ENCODE measurements at regions not wholly inside any gene's neighbourhood (a gene's known extent, or its start where the extent isn't known, plus 50 kb on each side); places are given as distances from the start of the nearest gene placed in this dataset.

GRCh38 chr1:207240325-207241101 lies 81.0 kb upstream of the CD55 start:
- no peak for TF ChIP-seq CTCF (IDR thresholded peaks at IDR 0.05)
- no peaks in the 10 kb centered on the region for H3K4me1 ChIP-seq
- no peak for DNase-seq
- H3K36me3 ChIP-seq, result no peaks in the 10 kb centered on the region
- H3K27ac ChIP-seq, result no peak overlapping the region
- no peaks in the 10 kb centered on the region for H3K27me3 ChIP-seq
- H3K4me3 ChIP-seq, result no peak overlapping the region
- no peaks in the 10 kb centered on the region for H3K9me3 ChIP-seq
- intact Hi-C loops (cut with DNase I; ENCODE audit: low total_unique reads), result no loop called here

- no peaks in the 10 kb centered on the region for H3K36me3 ChIP-seq
- H3K4me3 ChIP-seq, result no peak overlapping the region
- DNase-seq, result no peak
- intact Hi-C loops (cut with DNase I; ENCODE audit: low total_unique reads), result no loop called here
- H3K27me3 ChIP-seq, result no peaks in the 10 kb centered on the region
- TF ChIP-seq CTCF (IDR thresholded peaks at IDR 0.05), result no peak
- H3K4me1 ChIP-seq, result no peaks in the 10 kb centered on the region
- no peaks in the 10 kb centered on the region for H3K9me3 ChIP-seq
- no peak overlapping the region for H3K27ac ChIP-seq
Measured at GRCh38 chr1:207241164-207241934, 80.1 kb upstream of the CD55 start.

- Histone ChIP-seq H3K4me1 (no peaks in the 10 kb centered on the region), H3K27ac (no peak overlapping the region), H3K27me3 (no peaks in the 10 kb centered on the region), H3K4me3 (no peak overlapping the region), H3K9me3 (no peaks in the 10 kb centered on the region), H3K36me3 (no peaks in the 10 kb centered on the region)
- no peak for TF ChIP-seq CTCF (IDR thresholded peaks at IDR 0.05)
- intact Hi-C loops (cut with DNase I; ENCODE audit: low total_unique reads), result no loop called here
- DNase-seq, result no peak
Measured at GRCh38 chr1:207243442-207244408, 77.8 kb upstream of the CD55 start.

- H3K4me3 ChIP-seq, result no peak overlapping the region
- no peak for DNase-seq
- intact Hi-C loops (cut with DNase I; ENCODE audit: low total_unique reads), result no loop called here
- no peak overlapping the region for H3K27ac ChIP-seq
- TF ChIP-seq CTCF (IDR thresholded peaks at IDR 0.05), result no peak
- no peaks in the 10 kb centered on the region for H3K4me1 ChIP-seq
- no peaks in the 10 kb centered on the region for H3K27me3 ChIP-seq
- H3K36me3 ChIP-seq, result no peaks in the 10 kb centered on the region
- no peaks in the 10 kb centered on the region for H3K9me3 ChIP-seq
Measured at GRCh38 chr1:207244409-207244801, 77.1 kb upstream of the CD55 start.

GRCh38 chr1:207245124-207245523 lies 76.4 kb upstream of the CD55 start:
- H3K27me3 ChIP-seq, result no peaks in the 10 kb centered on the region
- no peaks in the 10 kb centered on the region for H3K36me3 ChIP-seq
- H3K4me3 ChIP-seq, result no peak overlapping the region
- no peaks in the 10 kb centered on the region for H3K4me1 ChIP-seq
- no peak for DNase-seq
- no peak for TF ChIP-seq CTCF (IDR thresholded peaks at IDR 0.05)
- intact Hi-C loops (cut with DNase I; ENCODE audit: low total_unique reads), result no loop called here
- H3K27ac ChIP-seq, result no peak overlapping the region
- no peaks in the 10 kb centered on the region for H3K9me3 ChIP-seq
